Endodermal cell (in vitro differentiated cells): ENCODE measurements at regions not wholly inside any gene's neighbourhood (a gene's known extent, or its start where the extent isn't known, plus 50 kb on each side); places are given as distances from the start of the nearest gene placed in this dataset.

Source experiments
- DNase-seq: peaks from one replicate; pipeline ENCODE4 v3.0.0-alpha.2; 2017
- H3K27ac ChIP-seq: 2 replicates; pipeline ENCODE4 v1.5.1; 2013; ENCODE audit warnings: mild to moderate bottlenecking, low read depth, low read length, moderate library complexity
- H3K27me3 ChIP-seq: 2 replicates; pipeline ENCODE4 v1.6.1; 2013; ENCODE audit warnings: mild to moderate bottlenecking, low read length, moderate library complexity; ENCODE audit not compliant: insufficient read depth, control insufficient read depth, poor library complexity, severe bottlenecking
- H3K36me3 ChIP-seq: 2 replicates; pipeline ENCODE4 v1.7.0; 2013; ENCODE audit warnings: mild to moderate bottlenecking, low read length, moderate library complexity; ENCODE audit not compliant: control insufficient read depth, insufficient read depth
- H3K4me1 ChIP-seq: one replicate; pipeline ENCODE4 v1.7.0; 2013; ENCODE audit warnings: low read length; ENCODE audit not compliant: control insufficient read depth, insufficient read depth
- H3K4me3 ChIP-seq: 2 replicates; pipeline ENCODE4 v1.5.1; 2013; ENCODE audit warnings: mild to moderate bottlenecking, low read length, moderate library complexity
- H3K9ac ChIP-seq: 2 replicates; pipeline ENCODE4 v1.6.1; 2013; ENCODE audit warnings: mild to moderate bottlenecking, low read length, moderate library complexity; ENCODE audit not compliant: poor library complexity, severe bottlenecking; ENCODE audit errors: extremely low read depth
- H3K9me3 ChIP-seq: 2 replicates; pipeline ENCODE4 v1.6.1; 2013; ENCODE audit warnings: mild to moderate bottlenecking, low read length, moderate library complexity; ENCODE audit not compliant: control insufficient read depth
- H3K27ac Mint-ChIP-seq: 2 replicates; pipeline ENCODE4 v1.8.0; 2020; ENCODE audit warnings: mixed read lengths
- H3K27me3 Mint-ChIP-seq: 2 replicates; pipeline ENCODE4 v1.8.0; 2021; ENCODE audit warnings: mild to moderate bottlenecking, mixed read lengths; ENCODE audit not compliant: insufficient read depth
- H3K36me3 Mint-ChIP-seq: 2 replicates; pipeline ENCODE4 v1.8.0; 2020; ENCODE audit warnings: low read depth, mixed read lengths
- H3K4me1 Mint-ChIP-seq: 2 replicates; pipeline ENCODE4 v1.8.0; 2020; ENCODE audit warnings: mixed read lengths
- H3K4me3 Mint-ChIP-seq: 2 replicates; pipeline ENCODE4 v1.8.0; 2020; ENCODE audit warnings: mild to moderate bottlenecking, moderate library complexity, mixed read lengths
- H3K9me3 Mint-ChIP-seq: 2 replicates; pipeline ENCODE4 v1.8.0; 2020; ENCODE audit warnings: mild to moderate bottlenecking, mixed read lengths
- CTCF ChIP-seq: fragments of 200-600 bp; sonication (generic); conservative IDR thresholded peaks from 2 replicates; pipeline ENCODE4 v1.5.0; 2021; ENCODE audit warnings: antibody characterized with exemption, mild to moderate bottlenecking
- WGBS, 2 experiments: methylation state at CpG; one replicate each; pipeline versions ENCODE4 v1.1.5 to v1.1.7; 2013; ENCODE audit warnings: missing lambda C conversion rate in 2 of 2, mixed read lengths in 1 of 2; ENCODE audit not compliant: insufficient coverage in 1 of 2, insufficient read length in 1 of 2; 5-methylcytosine and 5-hydroxymethylcytosine counted together

DNA sequence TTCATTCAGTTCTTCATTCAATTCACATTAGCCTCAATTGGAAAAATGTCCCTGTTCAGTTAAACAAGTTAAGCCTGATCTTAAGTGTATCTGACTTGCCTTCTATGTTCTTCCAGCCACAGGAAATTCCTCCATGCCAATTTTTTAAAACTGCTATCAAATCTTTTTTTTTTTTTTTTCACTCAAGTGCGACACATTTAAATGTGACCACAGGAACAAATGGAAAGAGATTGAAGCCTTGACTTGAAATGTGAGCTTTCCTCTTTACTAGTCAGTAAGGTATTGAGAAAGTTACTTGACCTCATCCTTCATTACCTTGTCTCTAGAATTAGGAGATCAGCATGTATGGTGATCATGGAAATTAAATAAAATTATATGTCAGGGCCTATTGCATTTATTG is 165.1 kb downstream of the SLIT2 start:
- Mint-ChIP-seq H3K27me3 (peaks cover 29% of the 10 kb centered on the region), H3K36me3 (no peaks in the 10 kb centered on the region), H3K4me1 (no peaks in the 10 kb centered on the region), H3K9me3 (no peaks in the 10 kb centered on the region), H3K27ac (no peak overlapping the region), H3K4me3 (no peak overlapping the region)
- H3K36me3 ChIP-seq: no peaks in the 10 kb centered on the region
- no peak overlapping the region for H3K27ac ChIP-seq
- peaks cover 37% of the 10 kb centered on the region for H3K27me3 ChIP-seq
- no peak overlapping the region for H3K9ac ChIP-seq
- H3K4me3 ChIP-seq: no peak overlapping the region
- no peaks in the 10 kb centered on the region for H3K4me1 ChIP-seq
- H3K9me3 ChIP-seq: no peaks in the 10 kb centered on the region
- TF ChIP-seq CTCF: no peak
- WGBS, 2 experiments: 100% methylated on average over 1 of the region's 1 CpG; no CpG with 5 or more reads in 1 of the 2 experiments
- no peak for DNase-seq

DNA sequence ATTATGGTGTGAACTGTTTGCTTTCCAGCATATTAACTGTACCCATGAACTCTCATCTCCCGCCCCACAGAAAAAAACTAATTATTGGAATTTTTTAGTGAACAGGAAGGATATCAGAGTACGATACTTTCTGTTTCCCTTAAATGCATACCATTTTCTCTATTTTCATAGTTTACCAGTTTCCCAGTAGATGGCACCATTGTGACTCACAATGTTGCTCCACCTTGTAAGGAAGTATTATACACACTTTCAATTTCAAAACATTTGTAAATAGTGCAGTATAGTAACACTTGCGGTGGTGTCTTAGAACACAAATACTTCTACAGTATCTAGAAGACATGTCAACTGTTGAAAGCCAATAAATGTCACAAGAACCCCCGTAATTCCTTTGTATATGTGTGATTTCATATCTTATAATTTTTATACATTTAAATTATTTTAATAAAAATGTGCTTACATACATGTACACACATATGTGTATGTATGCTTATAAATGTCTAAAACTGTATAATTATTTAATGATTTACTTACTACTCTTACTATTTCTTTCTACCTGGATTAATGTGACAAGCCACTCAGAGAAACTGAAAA is 167.3 kb downstream of the SLIT2 start:
- H3K36me3 Mint-ChIP-seq: no peaks in the 10 kb centered on the region
- H3K4me1 Mint-ChIP-seq: no peaks in the 10 kb centered on the region
- Histone ChIP-seq H3K9me3 (no peaks in the 10 kb centered on the region), H3K36me3 (no peaks in the 10 kb centered on the region), H3K27ac (no peak overlapping the region), H3K9ac (no peak overlapping the region), H3K4me3 (no peak overlapping the region), H3K4me1 (no peaks in the 10 kb centered on the region), H3K27me3 (peaks cover 38% of the 10 kb centered on the region)
- DNase-seq: no peak
- peaks cover 29% of the 10 kb centered on the region for H3K27me3 Mint-ChIP-seq
- no peak overlapping the region for H3K4me3 Mint-ChIP-seq
- WGBS, 2 experiments: 77% methylated on average over 3 of the region's 4 CpGs; no CpG with 5 or more reads in 1 of the 2 experiments
- H3K27ac Mint-ChIP-seq: no peak overlapping the region
- H3K9me3 Mint-ChIP-seq: no peaks in the 10 kb centered on the region
- peak; percentile 70 for TF ChIP-seq CTCF

DNA sequence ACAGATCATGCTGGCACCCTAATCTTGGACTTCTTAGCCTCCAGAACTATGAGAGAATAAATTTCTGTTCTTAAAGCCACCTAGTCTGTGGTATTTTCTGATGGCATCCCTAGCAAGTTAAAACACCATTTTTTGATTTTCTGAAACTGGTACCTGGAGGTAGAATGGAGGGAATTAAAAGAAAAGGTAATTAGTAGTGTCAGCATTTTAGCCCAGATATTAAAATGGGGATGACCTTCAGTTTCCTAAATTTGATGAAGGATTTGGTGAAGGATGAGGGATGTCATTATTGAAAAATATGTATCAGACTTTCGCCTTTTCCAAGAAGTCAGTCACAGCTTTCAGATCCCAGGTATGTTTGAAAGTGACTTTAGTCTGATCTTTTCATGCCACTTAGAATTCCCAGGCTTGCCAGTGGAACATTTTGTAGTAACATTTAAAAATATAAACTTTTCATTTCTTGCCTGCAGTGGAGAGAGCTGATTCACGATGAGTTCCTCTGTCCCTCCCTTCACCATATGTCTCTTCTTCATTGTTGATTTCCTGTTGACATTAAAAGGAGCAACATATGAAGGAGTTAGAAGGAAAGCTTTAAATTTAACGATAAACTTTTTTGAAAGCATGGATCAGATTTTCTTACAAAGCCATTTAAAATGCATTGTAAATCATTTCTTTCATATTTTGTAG is 169.4 kb downstream of the SLIT2 start:
- Mint-ChIP-seq H3K36me3 (no peaks in the 10 kb centered on the region), H3K4me1 (no peaks in the 10 kb centered on the region), H3K27me3 (peaks cover 44% of the 10 kb centered on the region), H3K4me3 (no peak overlapping the region), H3K27ac (no peak overlapping the region), H3K9me3 (no peaks in the 10 kb centered on the region)
- H3K4me3 ChIP-seq: no peak overlapping the region
- H3K27me3 ChIP-seq: peaks cover 59% of the 10 kb centered on the region
- H3K9ac ChIP-seq: no peak overlapping the region
- no peaks in the 10 kb centered on the region for H3K36me3 ChIP-seq
- H3K9me3 ChIP-seq: no peaks in the 10 kb centered on the region
- no peaks in the 10 kb centered on the region for H3K4me1 ChIP-seq
- H3K27ac ChIP-seq: no peak overlapping the region
- no peak for TF ChIP-seq CTCF
- WGBS, 2 experiments: 92 to 100% methylated on average over 1 to 2 of the region's 3 CpGs
- DNase-seq: no peak
